ENCODE measurements at regions not wholly inside any gene's neighbourhood (a gene's known extent, or its start where the extent isn't known, plus 50 kb on each side); places are given as distances from the start of the nearest gene placed in this dataset.
A peak's percentile ranks its signal among the peaks of the same experiment; 100 is the strongest.
"Not testable (repeated sequence)": the region's sequence is repeated elsewhere in the genome, so short reads cannot be mapped to it uniquely, and the experiment has no call there.

DNA sequence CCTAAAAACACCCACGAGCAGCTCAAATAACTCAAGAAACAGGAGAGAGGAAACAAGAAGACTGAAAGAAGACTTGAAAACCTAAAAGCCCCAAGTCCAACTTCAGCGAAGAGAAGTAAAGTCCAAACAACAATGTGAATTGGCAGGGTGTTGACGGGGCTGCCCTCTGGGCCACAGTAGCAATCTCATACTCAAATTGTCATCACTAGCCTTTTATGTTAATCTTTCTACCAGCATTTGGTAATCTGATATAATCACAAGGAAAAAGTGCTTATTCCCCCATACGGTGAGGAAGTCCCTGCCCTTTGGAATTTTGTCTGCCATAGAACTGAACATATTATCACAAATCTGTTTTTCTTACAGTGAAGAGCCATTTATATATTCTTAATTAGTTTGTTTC is 51.5 kb upstream of the IFNE start:
- no peak overlapping the region for H3K4me3 ChIP-seq

DNA sequence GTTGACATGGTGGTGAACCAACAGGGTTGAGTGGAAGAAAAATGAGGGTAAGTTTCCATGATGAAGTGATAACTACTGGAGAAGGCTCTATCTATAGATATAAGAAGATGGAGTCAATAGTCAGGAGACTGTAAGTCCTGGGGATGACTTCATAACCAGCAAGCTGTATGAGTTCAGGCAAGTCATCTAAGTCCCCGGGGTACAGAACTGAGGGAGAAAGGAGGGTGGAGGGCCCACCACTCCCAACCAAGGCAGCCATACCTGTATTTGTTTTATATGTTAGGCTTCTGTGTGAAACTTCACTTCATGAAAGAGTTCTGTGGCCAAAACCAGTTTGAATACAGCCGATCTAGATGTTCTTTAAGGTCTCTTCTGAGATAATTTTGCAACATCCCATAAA is 53.3 kb upstream of the IFNE start:
- no peak overlapping the region for H3K4me3 ChIP-seq
- H3K27ac ChIP-seq: no peak overlapping the region
- H3K36me3 ChIP-seq: no peaks in the 10 kb centered on the region
- DNase-seq: no peak
- no peaks in the 10 kb centered on the region for H3K9me3 ChIP-seq
- no peaks in the 10 kb centered on the region for H3K4me1 ChIP-seq
- no peak for TF ChIP-seq POLR2A (IDR thresholded peaks at IDR 0.05)
- TF ChIP-seq, protein P1, sequence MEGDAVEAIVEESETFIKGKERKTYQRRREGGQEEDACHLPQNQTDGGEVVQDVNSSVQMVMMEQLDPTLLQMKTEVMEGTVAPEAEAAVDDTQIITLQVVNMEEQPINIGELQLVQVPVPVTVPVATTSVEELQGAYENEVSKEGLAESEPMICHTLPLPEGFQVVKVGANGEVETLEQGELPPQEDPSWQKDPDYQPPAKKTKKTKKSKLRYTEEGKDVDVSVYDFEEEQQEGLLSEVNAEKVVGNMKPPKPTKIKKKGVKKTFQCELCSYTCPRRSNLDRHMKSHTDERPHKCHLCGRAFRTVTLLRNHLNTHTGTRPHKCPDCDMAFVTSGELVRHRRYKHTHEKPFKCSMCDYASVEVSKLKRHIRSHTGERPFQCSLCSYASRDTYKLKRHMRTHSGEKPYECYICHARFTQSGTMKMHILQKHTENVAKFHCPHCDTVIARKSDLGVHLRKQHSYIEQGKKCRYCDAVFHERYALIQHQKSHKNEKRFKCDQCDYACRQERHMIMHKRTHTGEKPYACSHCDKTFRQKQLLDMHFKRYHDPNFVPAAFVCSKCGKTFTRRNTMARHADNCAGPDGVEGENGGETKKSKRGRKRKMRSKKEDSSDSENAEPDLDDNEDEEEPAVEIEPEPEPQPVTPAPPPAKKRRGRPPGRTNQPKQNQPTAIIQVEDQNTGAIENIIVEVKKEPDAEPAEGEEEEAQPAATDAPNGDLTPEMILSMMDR (IDR thresholded peaks at IDR 0.05): no peak
- H3K27me3 ChIP-seq: no peaks in the 10 kb centered on the region

More for the DNA sequence above, 51.5 kb upstream of the IFNE start:
- no peak overlapping the region for H3K27ac ChIP-seq
- H3K36me3 ChIP-seq: peaks cover 0 to under 1% (median 0%) of the 10 kb centered on the region in 3 donors
- no peak for DNase-seq
- H3K9me3 ChIP-seq: no peaks in the 10 kb centered on the region
- TF ChIP-seq, protein P1 (IDR thresholded peaks at IDR 0.05): no peak
- TF ChIP-seq POLR2A (IDR thresholded peaks at IDR 0.05): no peak
- H3K4me1 ChIP-seq: no peaks in the 10 kb centered on the region
- no peaks in the 10 kb centered on the region for H3K27me3 ChIP-seq

DNA sequence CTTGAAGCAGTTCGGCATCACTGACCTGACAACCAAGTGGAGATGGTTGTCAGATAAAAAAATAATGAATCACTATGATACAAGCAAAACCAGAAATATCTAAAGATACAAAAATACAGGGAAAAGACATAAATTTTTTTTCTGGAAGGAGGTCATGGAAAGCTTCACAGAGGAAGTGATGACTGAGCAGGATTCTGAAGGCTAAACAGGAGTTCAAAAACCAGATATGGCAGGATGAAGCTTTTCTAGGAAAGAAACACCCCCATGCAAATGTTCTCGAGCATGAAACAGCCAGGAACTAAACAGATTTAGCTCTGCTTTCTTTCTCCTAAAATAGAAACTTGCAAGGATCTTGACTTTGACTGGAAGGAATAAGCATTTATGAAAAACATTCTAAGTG is 60.7 kb upstream of the IFNE start:
- H3K27ac ChIP-seq: peak overlapping the region in 1 of 4 donors; percentile 61

DNA sequence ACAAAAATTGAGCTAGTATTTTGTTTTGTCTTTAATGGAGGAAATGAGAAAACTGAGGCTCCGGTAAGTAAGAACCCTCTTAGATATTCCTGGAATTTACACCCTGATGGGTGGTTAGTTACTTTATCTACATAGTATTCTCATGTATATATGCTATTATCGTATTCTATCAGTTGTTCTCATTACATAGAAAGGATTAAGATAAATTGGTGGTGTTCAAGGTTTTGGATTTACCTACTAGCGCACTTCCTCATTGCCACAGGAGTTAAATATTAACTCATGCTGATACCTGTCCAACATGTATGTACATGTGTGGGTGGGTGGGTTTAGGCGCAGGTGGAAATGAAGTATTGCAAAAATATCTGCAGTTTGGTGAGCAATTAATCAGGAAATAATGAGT is 61.1 kb upstream of the IFNE start:
- Histone ChIP-seq H3K36me3 (no peaks in the 10 kb centered on the region), H3K9me3 (no peaks in the 10 kb centered on the region), H3K4me3 (peak overlapping the region in 2 of 4 donors; percentile 22 to 29), H3K27ac (peak overlapping the region in 1 of 4 donors; percentile 61), H3K4me1 (peaks cover 0 to 6% (median 0%) of the 10 kb centered on the region in 4 donors), H3K27me3 (no peaks in the 10 kb centered on the region)
- no peak for TF ChIP-seq POLR2A (IDR thresholded peaks at IDR 0.05)
- TF ChIP-seq, protein P1 (IDR thresholded peaks at IDR 0.05): no peak
- no peak for DNase-seq

More for the DNA sequence above, 60.7 kb upstream of the IFNE start:
- DNase-seq: no peak
- no peaks in the 10 kb centered on the region for H3K9me3 ChIP-seq
- no peak for TF ChIP-seq POLR2A (IDR thresholded peaks at IDR 0.05)
- TF ChIP-seq, protein P1 (IDR thresholded peaks at IDR 0.05): no peak
- H3K4me3 ChIP-seq: peak overlapping the region in 2 of 4 donors; percentile 22 to 29
- no peaks in the 10 kb centered on the region for H3K36me3 ChIP-seq
- H3K27me3 ChIP-seq: no peaks in the 10 kb centered on the region
- peaks cover 0 to 4% (median 0%) of the 10 kb centered on the region in 4 donors for H3K4me1 ChIP-seq

DNA sequence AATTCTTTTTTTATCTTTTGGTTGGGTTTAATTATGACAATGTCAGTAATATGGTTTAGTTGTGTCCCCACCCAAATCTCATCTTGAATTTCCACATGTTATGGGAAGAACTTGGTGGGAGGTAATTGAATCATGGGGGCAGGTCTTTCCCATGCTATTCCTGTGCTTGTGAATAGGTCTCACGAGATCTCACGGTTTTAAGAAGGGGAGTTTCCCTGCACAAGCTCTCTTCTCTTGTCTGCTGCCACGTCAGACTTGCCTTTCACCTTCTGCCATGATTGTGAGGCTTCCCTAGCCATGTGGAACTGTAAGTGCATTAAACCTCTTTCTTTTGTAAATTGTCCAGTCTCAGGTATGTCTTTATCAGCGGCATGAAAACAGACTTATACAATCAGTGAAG is 61.7 kb upstream of the IFNE start:
- H3K9me3 ChIP-seq, H3K27ac ChIP-seq, H3K27me3 ChIP-seq, H3K4me1 ChIP-seq, H3K36me3 ChIP-seq, H3K4me3 ChIP-seq, DNase-seq: not testable (repeated sequence)

DNA sequence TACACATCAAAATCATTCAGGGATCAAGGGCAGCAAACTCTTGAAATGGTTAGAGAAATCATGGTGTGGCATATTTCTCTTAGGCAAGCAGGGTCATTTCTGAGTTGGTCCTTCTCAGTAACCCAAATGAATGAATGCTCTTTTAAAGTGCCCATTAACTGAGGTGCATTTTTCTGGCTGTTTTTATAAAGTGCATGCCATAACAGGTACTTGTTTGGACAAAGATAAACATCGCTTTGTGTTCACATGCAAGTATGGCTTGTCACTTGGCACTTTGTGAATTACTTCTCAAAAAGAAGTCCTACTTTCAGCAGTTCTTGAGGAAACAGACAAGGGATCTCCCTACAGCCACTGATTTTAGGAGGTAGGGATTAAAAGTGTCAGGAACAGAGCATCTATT is 64.8 kb upstream of the IFNE start:
- H3K4me1 ChIP-seq: peaks cover 0 to 17% (median 0%) of the 10 kb centered on the region in 4 donors
- H3K9me3 ChIP-seq: no peaks in the 10 kb centered on the region
- no peak overlapping the region for H3K27ac ChIP-seq
- H3K36me3 ChIP-seq: no peaks in the 10 kb centered on the region
- no peak overlapping the region for H3K4me3 ChIP-seq
- TF ChIP-seq, protein P1 (IDR thresholded peaks at IDR 0.05): no peak
- TF ChIP-seq POLR2A (IDR thresholded peaks at IDR 0.05): no peak
- H3K27me3 ChIP-seq: no peaks in the 10 kb centered on the region
- no peak for DNase-seq
